ENCODE measurements at regions not wholly inside any gene's neighbourhood (a gene's known extent, or its start where the extent isn't known, plus 50 kb on each side); places are given as distances from the start of the nearest gene placed in this dataset.

- DNase-seq (no peak), ATAC-seq (replicated peaks in 1 of 4) (no peak)
- Histone ChIP-seq H3K27ac (ENCODE audit: low read length) (no peak overlapping the region), H3K9me3 (no peaks in the 10 kb centered on the region), H3K4me3 (ENCODE audit: control insufficient read depth in 1 of 2, extremely low read depth in 1 of 2, low read length in 1 of 2) (no peak overlapping the region), H3K4me1 (ENCODE audit: control insufficient read depth in 1 of 2, extremely low read depth in 1 of 2, insufficient read depth in 2 of 2, low read length in 2 of 2) (no peaks in the 10 kb centered on the region), H3K27me3 (replicated peaks in 1 of 2; ENCODE audit: control insufficient read depth in 2 of 2, extremely low read depth in 1 of 2, insufficient read depth in 2 of 2, low read length in 1 of 2) (no peaks in the 10 kb centered on the region), H3K36me3 (ENCODE audit: control insufficient read depth in 2 of 2, extremely low read depth in 1 of 2, insufficient read depth in 1 of 2, low read length in 1 of 2) (no peaks in the 10 kb centered on the region)
- H3K9me3 Mint-ChIP-seq: peaks cover 0 to 8% (median 0%) of the 10 kb centered on the region in 3 donors
- peaks cover 0 to 3% of the 10 kb centered on the region in 2 donors for H3K27me3 Mint-ChIP-seq
- CTCF ChIA-PET: no interaction called here
- no peak overlapping the region for H3K4me3 Mint-ChIP-seq
- WGBS (ENCODE audit: insufficient coverage): 93% methylated on average over 3 of the region's 3 CpGs
- H3K4me1 Mint-ChIP-seq: no peaks in the 10 kb centered on the region
- no peak overlapping the region for H3K27ac Mint-ChIP-seq
- POLR2A ChIA-PET: no interaction called here
- no peaks in the 10 kb centered on the region for H3K36me3 Mint-ChIP-seq
Observed at GRCh38 chr4:105015750-105016149, 130.9 kb upstream of the TET2 start.

GRCh38 chr4:105022811-105023667 is 123.6 kb upstream of the TET2 start:
- ATAC-seq (replicated peaks in 1 of 4) (no peak), DNase-seq (no peak)
- WGBS (ENCODE audit: insufficient coverage): 32% methylated on average over 3 of the region's 6 CpGs
- H3K27ac Mint-ChIP-seq: no peak overlapping the region
- no peaks in the 10 kb centered on the region for H3K4me1 ChIP-seq (ENCODE audit: control insufficient read depth in 1 of 2, extremely low read depth in 1 of 2, insufficient read depth in 2 of 2, low read length in 2 of 2)
- no peaks in the 10 kb centered on the region for H3K9me3 ChIP-seq
- H3K9me3 Mint-ChIP-seq: peaks cover 4 to 24% (median 15%) of the 10 kb centered on the region in 3 donors
- no peaks in the 10 kb centered on the region for H3K4me1 Mint-ChIP-seq
- no peak overlapping the region for H3K27ac ChIP-seq (ENCODE audit: low read length)
- CTCF ChIA-PET: no interaction called here
- H3K4me3 Mint-ChIP-seq: no peak overlapping the region
- H3K27me3 Mint-ChIP-seq: peaks cover 0 to 4% of the 10 kb centered on the region in 2 donors
- H3K36me3 Mint-ChIP-seq: no peaks in the 10 kb centered on the region
- no peak overlapping the region for H3K4me3 ChIP-seq (ENCODE audit: control insufficient read depth in 1 of 2, extremely low read depth in 1 of 2, low read length in 1 of 2)
- POLR2A ChIA-PET: no interaction called here
- H3K27me3 ChIP-seq (replicated peaks in 1 of 2; ENCODE audit: control insufficient read depth in 2 of 2, extremely low read depth in 1 of 2, insufficient read depth in 2 of 2, low read length in 1 of 2): no peaks in the 10 kb centered on the region
- H3K36me3 ChIP-seq (ENCODE audit: control insufficient read depth in 2 of 2, extremely low read depth in 1 of 2, insufficient read depth in 1 of 2, low read length in 1 of 2): no peaks in the 10 kb centered on the region

GRCh38 chr4:105023668-105024055 is 123.0 kb upstream of the TET2 start:
- no peak overlapping the region for H3K4me3 ChIP-seq (ENCODE audit: control insufficient read depth in 1 of 2, extremely low read depth in 1 of 2, low read length in 1 of 2)
- H3K27ac Mint-ChIP-seq: no peak overlapping the region
- ChIA-PET CTCF (interaction anchor here in 1 of 2 donors (0.6 kb wide), 1 partner anchor 35 kb away, joined by 3 read pairs; no protein-coding TSS in a partner anchor), POLR2A (no interaction called here)
- H3K36me3 ChIP-seq (ENCODE audit: control insufficient read depth in 2 of 2, extremely low read depth in 1 of 2, insufficient read depth in 1 of 2, low read length in 1 of 2): no peaks in the 10 kb centered on the region
- H3K27ac ChIP-seq (ENCODE audit: low read length): no peak overlapping the region
- peaks cover 4 to 17% (median 15%) of the 10 kb centered on the region in 3 donors for H3K9me3 Mint-ChIP-seq
- peaks cover 0 to 4% of the 10 kb centered on the region in 2 donors for H3K27me3 Mint-ChIP-seq
- no peaks in the 10 kb centered on the region for H3K4me1 ChIP-seq (ENCODE audit: control insufficient read depth in 1 of 2, extremely low read depth in 1 of 2, insufficient read depth in 2 of 2, low read length in 2 of 2)
- H3K4me1 Mint-ChIP-seq: no peaks in the 10 kb centered on the region
- ATAC-seq (replicated peaks in 1 of 4): no peak
- no peaks in the 10 kb centered on the region for H3K9me3 ChIP-seq
- no peak overlapping the region for H3K4me3 Mint-ChIP-seq
- no peaks in the 10 kb centered on the region for H3K27me3 ChIP-seq (replicated peaks in 1 of 2; ENCODE audit: control insufficient read depth in 2 of 2, extremely low read depth in 1 of 2, insufficient read depth in 2 of 2, low read length in 1 of 2)
- DNase-seq: no peak
- no peaks in the 10 kb centered on the region for H3K36me3 Mint-ChIP-seq

- H3K36me3 ChIP-seq (ENCODE audit: control insufficient read depth in 2 of 2, extremely low read depth in 1 of 2, insufficient read depth in 1 of 2, low read length in 1 of 2): no peaks in the 10 kb centered on the region
- Mint-ChIP-seq H3K27me3 (peaks cover 0 to 4% of the 10 kb centered on the region in 2 donors), H3K4me3 (no peak overlapping the region), H3K36me3 (no peaks in the 10 kb centered on the region), H3K4me1 (no peaks in the 10 kb centered on the region), H3K9me3 (peaks cover 4 to 19% (median 15%) of the 10 kb centered on the region in 3 donors), H3K27ac (no peak overlapping the region)
- H3K4me3 ChIP-seq (ENCODE audit: control insufficient read depth in 1 of 2, extremely low read depth in 1 of 2, low read length in 1 of 2): no peak overlapping the region
- ChIA-PET CTCF (no interaction called here), POLR2A (no interaction called here)
- H3K9me3 ChIP-seq: no peaks in the 10 kb centered on the region
- H3K27ac ChIP-seq (ENCODE audit: low read length): no peak overlapping the region
- no peaks in the 10 kb centered on the region for H3K4me1 ChIP-seq (ENCODE audit: control insufficient read depth in 1 of 2, extremely low read depth in 1 of 2, insufficient read depth in 2 of 2, low read length in 2 of 2)
- no peak for DNase-seq
- 100% methylated on average over 1 of the region's 2 CpGs for WGBS (ENCODE audit: insufficient coverage)
- no peaks in the 10 kb centered on the region for H3K27me3 ChIP-seq (replicated peaks in 1 of 2; ENCODE audit: control insufficient read depth in 2 of 2, extremely low read depth in 1 of 2, insufficient read depth in 2 of 2, low read length in 1 of 2)
- ATAC-seq (replicated peaks in 1 of 4): no peak
Observed at GRCh38 chr4:105025263-105026017, 121.2 kb upstream of the TET2 start.

GRCh38 chr4:105036991-105037390 is 109.7 kb upstream of the TET2 start:
- no peaks in the 10 kb centered on the region for H3K4me1 Mint-ChIP-seq
- CTCF ChIA-PET: no interaction called here
- ATAC-seq (replicated peaks in 1 of 4): no peak
- Histone ChIP-seq H3K27ac (ENCODE audit: low read length) (no peak overlapping the region), H3K27me3 (replicated peaks in 1 of 2; ENCODE audit: control insufficient read depth in 2 of 2, extremely low read depth in 1 of 2, insufficient read depth in 2 of 2, low read length in 1 of 2) (no peaks in the 10 kb centered on the region), H3K9me3 (no peaks in the 10 kb centered on the region), H3K36me3 (ENCODE audit: control insufficient read depth in 2 of 2, extremely low read depth in 1 of 2, insufficient read depth in 1 of 2, low read length in 1 of 2) (no peaks in the 10 kb centered on the region), H3K4me1 (ENCODE audit: control insufficient read depth in 1 of 2, extremely low read depth in 1 of 2, insufficient read depth in 2 of 2, low read length in 2 of 2) (no peaks in the 10 kb centered on the region), H3K4me3 (ENCODE audit: control insufficient read depth in 1 of 2, extremely low read depth in 1 of 2, low read length in 1 of 2) (no peak overlapping the region)
- peaks cover 0 to 12% (median under 1%) of the 10 kb centered on the region in 3 donors for H3K9me3 Mint-ChIP-seq
- no CpG with 5 or more reads among the region's 1 CpG for WGBS (ENCODE audit: insufficient coverage)
- peaks cover 0 to 2% of the 10 kb centered on the region in 2 donors for H3K27me3 Mint-ChIP-seq
- H3K4me3 Mint-ChIP-seq: no peak overlapping the region
- no peak for DNase-seq
- no peaks in the 10 kb centered on the region for H3K36me3 Mint-ChIP-seq
- POLR2A ChIA-PET: no interaction called here
- H3K27ac Mint-ChIP-seq: no peak overlapping the region

GRCh38 chr4:105042451-105042850 is 104.2 kb upstream of the TET2 start:
- no peaks in the 10 kb centered on the region for H3K27me3 Mint-ChIP-seq
- no peaks in the 10 kb centered on the region for H3K4me1 Mint-ChIP-seq
- Histone ChIP-seq H3K27ac (ENCODE audit: low read length) (no peak overlapping the region), H3K27me3 (replicated peaks in 1 of 2; ENCODE audit: control insufficient read depth in 2 of 2, extremely low read depth in 1 of 2, insufficient read depth in 2 of 2, low read length in 1 of 2) (no peaks in the 10 kb centered on the region), H3K4me3 (ENCODE audit: control insufficient read depth in 1 of 2, extremely low read depth in 1 of 2, low read length in 1 of 2) (no peak overlapping the region), H3K4me1 (ENCODE audit: control insufficient read depth in 1 of 2, extremely low read depth in 1 of 2, insufficient read depth in 2 of 2, low read length in 2 of 2) (no peaks in the 10 kb centered on the region), H3K9me3 (no peaks in the 10 kb centered on the region), H3K36me3 (ENCODE audit: control insufficient read depth in 2 of 2, extremely low read depth in 1 of 2, insufficient read depth in 1 of 2, low read length in 1 of 2) (no peaks in the 10 kb centered on the region)
- H3K27ac Mint-ChIP-seq: no peak overlapping the region
- POLR2A ChIA-PET: interaction anchor here in 1 of 2 donors (0.6 kb wide), 1 partner anchor 123 kb away, joined by 4 read pairs; no protein-coding TSS in a partner anchor
- H3K36me3 Mint-ChIP-seq: no peaks in the 10 kb centered on the region
- ATAC-seq (replicated peaks in 1 of 4): no peak
- peaks cover 5 to 24% (median 14%) of the 10 kb centered on the region in 3 donors for H3K9me3 Mint-ChIP-seq
- CTCF ChIA-PET: no interaction called here
- H3K4me3 Mint-ChIP-seq: no peak overlapping the region
- no peak for DNase-seq
